HG03442 (cell line): ENCODE measurements at regions not wholly inside any gene's neighbourhood (a gene's known extent, or its start where the extent isn't known, plus 50 kb on each side); places are given as distances from the start of the nearest gene placed in this dataset.

ENCODE experiments used
- ATAC-seq: cut with Tn5 transposase; IDR thresholded peaks from one replicate; pipeline ENCODE4 v1.9.1; 2021; ENCODE audit warnings: mild to moderate bottlenecking, moderate library complexity; ENCODE audit not compliant: unreplicated experiment

DNA sequence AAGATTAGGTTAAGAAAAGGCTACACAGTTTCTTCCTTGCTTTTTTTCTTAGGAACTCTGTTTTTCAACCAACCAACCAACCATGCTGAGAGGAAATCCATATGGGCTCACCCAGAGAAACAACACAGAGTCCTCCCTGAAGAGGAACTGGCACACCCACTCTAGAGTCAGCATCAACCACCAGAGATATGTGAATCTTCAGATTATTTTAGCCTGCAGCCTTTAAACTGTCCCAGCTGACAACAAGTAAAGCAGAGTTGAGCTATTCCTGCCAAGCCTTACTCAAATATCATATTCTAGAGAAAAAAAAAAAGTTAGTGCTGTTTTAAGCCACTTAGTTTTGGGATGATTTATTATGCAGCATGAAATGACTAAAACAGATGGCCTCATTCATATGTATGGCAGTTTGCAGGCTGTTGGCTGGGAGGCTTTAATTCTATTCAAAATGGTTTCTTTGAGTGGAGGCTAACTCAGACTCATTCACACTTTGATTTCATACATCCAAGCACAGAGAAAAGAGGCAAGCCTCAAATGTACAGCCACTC, 1637.7 kb upstream of the LRRTM1 start:
- ATAC-seq = no peak

DNA sequence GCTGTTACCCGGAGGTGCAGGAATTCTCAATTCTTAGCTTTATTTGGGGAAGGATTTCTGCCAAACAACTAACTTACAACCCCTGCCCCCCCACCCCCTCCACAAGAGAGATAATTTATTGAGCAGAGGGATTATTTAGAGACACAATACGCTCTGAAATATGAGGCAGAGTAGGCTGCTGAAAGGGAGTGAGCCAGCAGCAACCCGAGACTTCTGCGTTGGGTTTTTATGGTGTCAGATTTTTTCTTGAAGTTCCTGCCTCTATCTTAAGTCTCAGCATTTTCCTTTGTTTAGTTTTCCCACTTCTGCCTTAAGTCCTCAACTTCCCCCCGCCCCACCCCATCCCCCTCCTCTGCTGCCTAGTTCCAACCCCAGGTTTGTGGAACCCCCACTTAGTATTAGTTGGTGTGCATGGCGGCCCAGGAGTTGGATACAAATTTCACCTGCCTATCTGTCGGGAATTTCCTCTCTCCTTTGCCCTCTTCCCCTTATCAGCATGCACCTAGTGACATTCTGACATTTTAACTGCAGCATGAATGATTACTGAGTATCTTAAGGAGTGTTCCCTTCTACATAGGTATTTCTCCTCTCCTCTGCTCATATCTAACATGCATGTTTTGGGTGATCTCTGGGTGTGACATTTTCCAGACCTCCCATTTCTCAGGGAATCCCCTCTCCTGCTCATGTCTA, 1635.9 kb upstream of the LRRTM1 start:
- ATAC-seq = no peak

GRCh38 chr2:81937944-81938343, 1633.4 kb upstream of the LRRTM1 start:
- ATAC-seq = no peak

- ATAC-seq = no peak
Measured at GRCh38 chr2:81903534-81903933, 1599.0 kb upstream of the LRRTM1 start.

DNA sequence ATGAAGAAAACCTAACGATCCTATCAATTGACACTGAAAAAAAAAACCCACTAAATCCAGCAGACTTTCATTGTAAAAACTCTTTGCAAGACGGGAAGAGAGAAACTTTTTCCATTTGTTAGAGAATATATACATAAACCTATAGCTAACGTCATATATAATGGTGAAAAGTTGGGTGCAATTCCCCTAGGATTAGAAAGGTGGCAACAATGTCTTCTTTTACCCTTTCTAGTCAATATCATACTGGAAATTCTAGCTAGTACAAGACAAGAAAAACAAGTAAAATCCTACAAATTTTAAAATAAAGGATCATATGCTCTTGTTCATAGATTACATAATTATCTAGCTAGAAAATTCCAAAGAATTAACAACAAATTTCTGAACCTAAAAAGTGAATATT, 1596.5 kb upstream of the LRRTM1 start:
- no peak for ATAC-seq

DNA sequence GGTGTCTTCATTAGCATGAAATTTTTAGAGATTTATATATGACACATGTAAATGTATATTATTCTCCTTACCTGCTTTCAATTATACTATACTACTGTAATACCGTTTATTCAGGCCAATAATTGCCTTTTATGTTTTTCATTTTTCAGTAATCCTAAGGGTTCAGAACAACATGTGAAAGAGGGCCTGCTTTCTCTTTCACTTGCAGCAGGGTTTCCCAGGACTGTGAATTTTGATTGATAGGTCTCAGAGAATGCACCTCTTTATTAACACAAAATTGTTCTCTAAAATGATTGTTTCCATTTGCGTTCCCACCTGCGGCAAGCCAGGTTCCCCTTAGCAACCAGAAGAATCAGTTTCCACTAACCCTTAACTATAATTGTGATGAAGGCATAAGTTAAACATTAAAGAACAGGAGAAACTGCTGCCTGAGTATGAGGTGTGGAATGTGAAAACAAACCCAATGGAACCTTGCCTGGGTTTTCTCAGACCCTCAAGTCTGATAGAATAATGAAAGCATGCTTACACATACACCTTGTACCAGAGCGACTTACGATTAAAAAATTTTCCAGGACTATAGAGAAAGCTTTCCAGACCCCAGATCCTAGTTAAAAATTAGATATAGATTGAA, 1591.2 kb upstream of the LRRTM1 start:
- no peak for ATAC-seq

DNA sequence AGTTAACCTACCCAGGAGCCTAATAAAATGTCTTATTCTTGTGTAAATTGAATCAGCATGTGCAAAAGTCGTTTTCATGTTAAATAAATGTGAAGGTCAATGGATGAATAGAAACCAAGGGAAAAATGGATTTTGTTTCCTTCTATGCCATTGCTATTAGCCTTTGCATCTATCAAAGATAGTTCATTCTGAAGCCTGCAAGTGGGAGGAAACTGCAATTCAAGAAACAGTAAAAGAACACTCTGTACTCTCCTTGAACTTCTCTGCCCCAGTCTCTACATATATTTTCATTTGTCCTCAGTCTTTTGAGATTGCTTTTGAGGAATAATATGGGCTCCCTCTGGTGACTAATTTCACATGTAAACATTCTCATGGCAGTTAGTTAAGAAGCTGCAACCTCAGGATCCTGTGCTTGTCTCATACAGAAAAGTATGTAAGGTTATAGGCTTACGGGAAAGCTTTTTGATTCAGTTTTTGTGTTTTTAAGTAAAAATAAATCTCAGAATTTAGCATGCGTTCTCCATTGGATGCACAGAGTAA, 1590.0 kb upstream of the LRRTM1 start:
- ATAC-seq = no peak

DNA sequence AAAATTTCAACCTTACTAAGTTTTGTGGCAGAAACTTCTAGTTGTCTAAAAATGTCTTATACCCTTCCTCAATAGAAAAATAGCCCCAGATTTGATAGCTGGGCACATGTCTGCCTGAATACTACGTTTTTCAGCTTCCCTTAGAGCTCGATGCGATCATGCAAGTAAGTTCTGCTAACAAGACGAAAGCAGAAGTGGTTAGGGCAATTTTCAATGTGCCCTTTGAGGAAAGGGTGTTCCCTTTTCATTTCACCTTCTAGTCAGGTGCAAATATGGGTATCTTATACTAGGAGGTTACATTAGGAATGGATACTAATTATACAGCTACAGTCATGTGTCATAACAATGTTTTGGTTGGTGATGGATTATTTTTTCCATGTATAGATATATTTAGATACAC, 1572.1 kb upstream of the LRRTM1 start:
- ATAC-seq = no peak

DNA sequence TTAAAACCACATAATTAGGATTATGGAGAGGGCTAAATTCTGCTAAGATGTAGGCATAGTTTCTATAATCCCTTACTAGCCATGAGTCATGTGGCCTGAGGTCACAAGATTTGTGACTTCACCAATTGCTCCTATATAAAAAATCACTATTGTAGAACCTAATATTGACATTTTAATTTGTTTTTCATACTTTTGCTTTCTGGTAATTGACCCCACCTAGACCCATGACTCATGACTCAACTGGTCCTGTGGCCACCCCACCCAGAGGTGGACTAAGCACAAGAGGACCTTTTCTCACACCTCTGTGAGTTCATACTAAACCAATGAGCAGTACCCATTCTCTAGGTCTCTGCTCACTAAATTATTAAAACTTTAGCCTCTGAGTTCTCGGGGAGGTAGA, 1567.5 kb upstream of the LRRTM1 start:
- no peak for ATAC-seq

- no peak for ATAC-seq
Measured at GRCh38 chr2:81870119-81870518, 1565.6 kb upstream of the LRRTM1 start.

DNA sequence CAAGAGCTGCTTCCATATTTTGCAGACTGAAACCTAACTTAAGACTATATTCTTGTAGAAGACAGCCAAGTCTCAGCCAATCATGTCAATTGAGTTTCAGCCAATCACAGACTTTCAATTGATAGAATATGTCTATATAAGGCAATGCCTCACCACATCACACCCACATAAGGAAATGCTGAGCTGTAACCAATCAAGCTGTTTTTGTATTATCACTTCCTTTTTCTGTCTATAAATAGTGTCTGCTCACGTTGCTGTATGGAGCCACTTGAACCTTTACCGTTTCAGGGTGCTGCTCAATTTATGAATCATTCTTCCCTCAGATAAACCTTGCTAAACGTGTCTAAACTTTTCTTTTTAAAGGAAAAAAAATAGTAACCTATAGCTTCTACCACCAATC, 1554.4 kb upstream of the LRRTM1 start:
- ATAC-seq = no peak

DNA sequence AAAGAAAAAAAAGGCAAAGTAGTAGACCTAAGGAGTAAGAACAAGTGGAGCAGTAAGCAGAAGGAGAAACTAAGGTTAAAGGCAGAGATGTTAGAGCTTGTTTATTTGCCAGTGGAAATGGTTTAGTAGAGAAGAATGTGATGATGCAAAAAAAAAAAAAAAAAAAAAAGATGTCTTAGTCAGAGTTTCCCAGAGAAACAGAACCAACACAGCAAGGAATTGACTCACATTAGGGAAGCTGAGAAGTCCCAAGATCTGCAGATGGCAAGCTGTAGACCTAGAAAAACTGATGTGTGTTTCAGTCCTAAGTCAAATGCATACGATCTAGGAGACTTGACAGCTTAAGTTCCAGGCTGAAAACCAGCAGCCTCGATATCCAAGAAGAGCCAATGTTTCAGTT, 1548.8 kb upstream of the LRRTM1 start:
- ATAC-seq = no peak

- ATAC-seq = no peak
Measured at GRCh38 chr2:81852651-81853050, 1548.1 kb upstream of the LRRTM1 start.

DNA sequence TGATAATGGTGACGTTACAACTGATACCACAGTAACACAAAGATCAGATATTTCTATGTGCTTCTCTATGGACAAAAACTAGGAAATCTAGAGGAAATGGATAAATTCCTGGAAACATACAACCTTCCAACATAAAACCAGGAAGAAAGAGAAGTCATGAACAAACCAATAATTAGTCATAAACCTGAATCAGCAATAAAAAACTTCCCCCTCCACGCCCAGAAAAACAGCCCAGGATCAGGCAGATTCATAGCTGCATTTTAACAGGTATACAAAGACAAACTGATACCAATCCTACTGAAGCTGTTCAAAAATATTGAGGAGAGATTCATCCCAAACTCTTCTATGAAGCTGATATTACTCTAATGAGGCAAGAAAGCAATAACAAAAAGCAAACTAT, 1535.2 kb upstream of the LRRTM1 start:
- ATAC-seq = no peak

DNA sequence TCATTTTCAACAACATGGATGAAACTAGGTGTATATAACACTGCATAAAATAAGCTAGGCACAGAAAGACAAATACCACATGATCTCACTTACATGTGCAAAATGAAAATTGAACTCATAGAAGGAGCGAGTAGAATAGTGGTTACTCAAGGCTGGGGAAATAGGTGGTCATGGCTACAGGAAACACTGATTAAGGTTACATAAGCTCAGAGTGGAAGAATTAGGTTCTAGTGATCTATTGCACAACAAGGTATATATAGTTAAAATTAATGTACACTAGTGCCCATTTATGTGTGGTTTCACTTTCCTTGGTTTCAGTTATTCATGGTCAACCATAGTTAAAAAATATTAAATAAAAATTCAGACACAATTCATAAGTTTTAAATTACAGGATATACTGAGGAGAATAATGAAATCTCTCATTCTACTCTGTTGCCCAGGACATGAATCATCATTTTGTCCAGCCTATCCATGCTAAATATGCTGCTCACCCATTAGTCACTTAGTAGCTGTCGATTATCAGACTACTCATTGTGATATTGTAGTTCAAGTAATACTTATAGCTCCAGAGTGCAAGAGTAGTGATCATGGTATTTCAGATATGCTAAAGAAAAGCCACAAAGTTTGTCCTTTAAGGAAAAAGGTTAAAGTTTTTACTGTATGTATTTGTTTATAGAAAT, 1530.9 kb upstream of the LRRTM1 start:
- ATAC-seq = no peak

- no peak for ATAC-seq
Measured at GRCh38 chr2:81786811-81787210, 1482.3 kb upstream of the LRRTM1 start.

DNA sequence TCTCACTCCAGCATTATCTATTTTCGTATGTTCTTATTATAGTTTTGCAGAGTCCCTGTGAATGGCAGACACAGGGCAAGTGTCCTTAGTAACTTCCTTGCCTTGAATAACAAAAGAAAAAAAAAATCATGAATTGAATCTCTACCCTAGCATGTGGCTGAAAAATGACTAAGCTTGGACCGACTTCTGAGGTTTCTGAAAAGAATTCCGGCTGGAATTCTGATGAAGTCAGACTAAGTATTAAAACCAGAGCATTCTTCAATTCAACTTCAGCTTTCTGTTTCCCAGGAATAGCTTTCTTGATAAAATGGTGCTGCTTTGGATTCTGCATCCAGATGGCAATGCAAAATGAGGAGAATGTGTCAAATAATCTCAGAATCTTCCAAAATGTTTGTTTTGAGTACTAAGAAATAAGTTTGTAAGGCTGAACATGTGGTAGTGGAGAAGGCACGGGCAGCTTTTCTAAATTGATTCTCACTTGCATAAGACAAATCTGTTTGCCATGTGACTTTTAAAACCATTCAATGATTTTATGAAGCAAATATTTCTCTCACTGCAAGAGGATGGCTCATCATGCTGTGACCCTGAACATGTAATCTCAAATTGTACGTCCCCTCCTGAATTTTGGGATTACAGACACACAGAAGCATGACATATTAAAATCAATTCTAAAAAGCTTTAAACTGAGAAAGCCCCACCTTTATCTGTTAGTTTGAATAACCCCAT, 1462.8 kb upstream of the LRRTM1 start:
- no peak for ATAC-seq

- ATAC-seq = no peak
Measured at GRCh38 chr2:81747481-81748070, 1443.0 kb upstream of the LRRTM1 start.

- no peak for ATAC-seq
Measured at GRCh38 chr2:81739966-81740365, 1435.4 kb upstream of the LRRTM1 start.

DNA sequence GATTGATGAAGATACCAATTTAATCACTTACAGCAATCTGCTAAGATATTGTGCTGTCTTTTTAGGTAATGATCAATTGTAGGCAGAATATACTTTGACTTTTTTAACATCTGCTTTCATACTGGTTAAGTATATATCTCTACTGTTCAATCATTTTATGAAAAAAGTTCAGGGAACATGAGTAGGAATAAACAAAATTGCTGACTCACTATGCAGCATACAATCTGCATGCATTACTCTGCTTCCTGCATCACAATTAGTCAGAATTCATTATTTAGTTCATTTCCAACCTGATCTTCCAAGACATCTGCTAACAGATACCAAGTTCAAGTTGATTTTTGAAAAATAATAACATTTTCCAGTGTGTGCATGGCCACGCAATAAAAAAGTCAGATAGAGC, 1430.4 kb upstream of the LRRTM1 start:
- no peak for ATAC-seq

DNA sequence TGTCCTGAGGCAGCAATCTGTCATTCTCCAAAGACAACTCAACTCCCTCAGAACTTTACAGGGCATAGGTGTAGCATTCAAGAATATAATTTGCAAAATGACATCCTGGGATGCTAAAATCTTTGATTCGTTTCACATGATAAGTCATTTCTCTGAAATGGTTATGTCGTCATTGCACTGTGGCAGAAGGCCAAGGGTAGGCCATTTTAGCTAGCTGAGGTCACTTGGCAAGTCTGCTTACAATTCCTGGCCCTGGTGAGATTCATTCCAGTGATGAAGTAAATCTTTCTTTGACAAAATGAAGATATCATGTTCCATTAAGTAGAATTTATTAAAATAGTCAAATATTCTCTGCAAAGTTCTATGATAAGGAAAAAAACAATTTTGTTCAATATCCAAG, 1410.3 kb upstream of the LRRTM1 start:
- ATAC-seq = no peak
